ENCODE measurements at regions not wholly inside any gene's neighbourhood (a gene's known extent, or its start where the extent isn't known, plus 50 kb on each side); places are given as distances from the start of the nearest gene placed in this dataset.
"Not testable (repeated sequence)": the region's sequence is repeated elsewhere in the genome, so short reads cannot be mapped to it uniquely, and the experiment has no call there.

GRCh38 chr10:30527623-30528428 is 93.8 kb downstream of the MAP3K8 start:
- TF ChIP-seq, protein P1, sequence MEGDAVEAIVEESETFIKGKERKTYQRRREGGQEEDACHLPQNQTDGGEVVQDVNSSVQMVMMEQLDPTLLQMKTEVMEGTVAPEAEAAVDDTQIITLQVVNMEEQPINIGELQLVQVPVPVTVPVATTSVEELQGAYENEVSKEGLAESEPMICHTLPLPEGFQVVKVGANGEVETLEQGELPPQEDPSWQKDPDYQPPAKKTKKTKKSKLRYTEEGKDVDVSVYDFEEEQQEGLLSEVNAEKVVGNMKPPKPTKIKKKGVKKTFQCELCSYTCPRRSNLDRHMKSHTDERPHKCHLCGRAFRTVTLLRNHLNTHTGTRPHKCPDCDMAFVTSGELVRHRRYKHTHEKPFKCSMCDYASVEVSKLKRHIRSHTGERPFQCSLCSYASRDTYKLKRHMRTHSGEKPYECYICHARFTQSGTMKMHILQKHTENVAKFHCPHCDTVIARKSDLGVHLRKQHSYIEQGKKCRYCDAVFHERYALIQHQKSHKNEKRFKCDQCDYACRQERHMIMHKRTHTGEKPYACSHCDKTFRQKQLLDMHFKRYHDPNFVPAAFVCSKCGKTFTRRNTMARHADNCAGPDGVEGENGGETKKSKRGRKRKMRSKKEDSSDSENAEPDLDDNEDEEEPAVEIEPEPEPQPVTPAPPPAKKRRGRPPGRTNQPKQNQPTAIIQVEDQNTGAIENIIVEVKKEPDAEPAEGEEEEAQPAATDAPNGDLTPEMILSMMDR (IDR thresholded peaks at IDR 0.05; ENCODE audit: control extremely low read depth, extremely low read depth, low read depth, missing control alignments), result no peak
- ChIA-PET POLR2A (no interaction called here), CTCF (interaction anchor here (1.5 to 7.2 kb wide), 4 partner anchors 11 to 115 kb away, joined by 3 to 50 read pairs (median 11); no protein-coding TSS in a partner anchor)
- no peak for DNase-seq (ENCODE audit: extremely low spot score)

DNA sequence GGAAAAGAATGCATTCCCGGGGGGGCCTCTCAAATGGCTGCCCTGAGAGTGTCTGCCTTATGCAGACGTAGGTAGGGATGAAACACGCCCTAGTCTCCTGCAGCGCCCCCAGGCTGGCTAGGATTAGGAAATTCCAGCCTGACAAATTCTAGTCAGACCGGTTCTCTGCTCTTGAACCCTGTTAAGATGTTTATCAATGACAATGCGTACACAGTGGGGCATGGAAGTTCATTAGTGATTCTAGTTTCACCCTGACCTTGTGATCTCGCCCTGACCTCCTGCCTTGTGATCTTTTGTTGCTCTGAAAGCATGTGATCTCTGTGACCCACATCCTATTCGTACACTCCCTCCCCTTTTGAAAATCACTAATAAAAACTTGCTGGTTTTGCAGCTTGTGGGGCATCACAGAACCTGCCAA is 88.7 kb downstream of the MAP3K8 start:
- POLR2A ChIA-PET; DNase-seq (ENCODE audit: extremely low spot score); CTCF ChIA-PET: not testable (repeated sequence)

DNA sequence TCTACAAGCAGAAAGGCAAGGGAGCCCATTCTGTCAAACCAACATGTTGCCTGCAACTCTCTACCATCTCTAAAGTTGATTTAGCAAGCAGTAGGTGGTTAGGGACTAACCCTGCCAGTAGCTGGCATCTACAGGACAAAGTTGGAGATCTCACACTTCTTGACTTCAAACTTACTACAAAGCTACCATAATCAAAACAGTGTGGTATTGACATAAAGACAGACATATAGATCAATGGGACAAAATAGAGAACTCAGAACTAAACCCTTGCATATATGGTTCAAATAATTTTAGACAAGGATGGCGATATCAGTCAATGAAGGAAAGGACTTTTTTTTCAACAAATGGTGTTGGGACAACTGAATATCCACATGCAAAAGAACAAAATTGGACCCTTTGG is 84.9 kb downstream of the MAP3K8 start:
- no peak for DNase-seq (ENCODE audit: extremely low spot score)
- POLR2A ChIA-PET, result no interaction called here
- CTCF ChIA-PET, result interaction anchor here (0.8 to 4.9 kb wide), 5 partner anchors 10 to 33 kb away, joined by 3 to 17 read pairs (median 4); no protein-coding TSS in a partner anchor
- TF ChIP-seq, protein P1 (IDR thresholded peaks at IDR 0.05; ENCODE audit: control extremely low read depth, extremely low read depth, low read depth, missing control alignments), result no peak
